ENCODE measurements at regions not wholly inside any gene's neighbourhood (a gene's known extent, or its start where the extent isn't known, plus 50 kb on each side); places are given as distances from the start of the nearest gene placed in this dataset.

- TF ChIP-seq EZH2 (IDR thresholded peaks at IDR 0.05; ENCODE audit: borderline replicate concordance, low read length), result no peak
- TF ChIP-seq, protein P1, sequence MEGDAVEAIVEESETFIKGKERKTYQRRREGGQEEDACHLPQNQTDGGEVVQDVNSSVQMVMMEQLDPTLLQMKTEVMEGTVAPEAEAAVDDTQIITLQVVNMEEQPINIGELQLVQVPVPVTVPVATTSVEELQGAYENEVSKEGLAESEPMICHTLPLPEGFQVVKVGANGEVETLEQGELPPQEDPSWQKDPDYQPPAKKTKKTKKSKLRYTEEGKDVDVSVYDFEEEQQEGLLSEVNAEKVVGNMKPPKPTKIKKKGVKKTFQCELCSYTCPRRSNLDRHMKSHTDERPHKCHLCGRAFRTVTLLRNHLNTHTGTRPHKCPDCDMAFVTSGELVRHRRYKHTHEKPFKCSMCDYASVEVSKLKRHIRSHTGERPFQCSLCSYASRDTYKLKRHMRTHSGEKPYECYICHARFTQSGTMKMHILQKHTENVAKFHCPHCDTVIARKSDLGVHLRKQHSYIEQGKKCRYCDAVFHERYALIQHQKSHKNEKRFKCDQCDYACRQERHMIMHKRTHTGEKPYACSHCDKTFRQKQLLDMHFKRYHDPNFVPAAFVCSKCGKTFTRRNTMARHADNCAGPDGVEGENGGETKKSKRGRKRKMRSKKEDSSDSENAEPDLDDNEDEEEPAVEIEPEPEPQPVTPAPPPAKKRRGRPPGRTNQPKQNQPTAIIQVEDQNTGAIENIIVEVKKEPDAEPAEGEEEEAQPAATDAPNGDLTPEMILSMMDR (IDR thresholded peaks at IDR 0.05; ENCODE audit: low read length), result no peak
- Histone ChIP-seq H3K79me2 (ENCODE audit: insufficient read depth, low read length) (no peaks in the 10 kb centered on the region), H3K4me1 (ENCODE audit: insufficient read depth, low read length, severe bottlenecking) (no peaks in the 10 kb centered on the region), H3K9me3 (ENCODE audit: low read length) (no peaks in the 10 kb centered on the region), H4K20me1 (ENCODE audit: insufficient read depth, low read length) (no peaks in the 10 kb centered on the region), H3K9ac (ENCODE audit: low read length) (no peak overlapping the region), H3K9me2 (ENCODE audit: low read depth, low read length) (no peaks in the 10 kb centered on the region), H3K27me3 (ENCODE audit: insufficient read depth, low read length) (no peaks in the 10 kb centered on the region), H3K27ac (ENCODE audit: low read depth, low read length, poor library complexity, severe bottlenecking) (no peak overlapping the region), H3K36me3 (ENCODE audit: insufficient read depth, low read length) (no peaks in the 10 kb centered on the region), H3F3A (ENCODE audit: insufficient read depth, low read length) (no peaks in the 10 kb centered on the region), H3K4me2 (ENCODE audit: low read length) (no peak overlapping the region), H3K4me3 (ENCODE audit: low read depth, low read length, poor library complexity, severe bottlenecking) (no peak overlapping the region), H2AFZ (ENCODE audit: low read length) (no peak overlapping the region)
These were observed 183.7 kb upstream of the CEP162 start for GRCh38 chr6:84411060-84411629.

- Histone ChIP-seq H3K4me3 (ENCODE audit: low read depth, low read length, poor library complexity, severe bottlenecking) (no peak overlapping the region), H3K9me2 (ENCODE audit: low read depth, low read length) (no peaks in the 10 kb centered on the region), H3F3A (ENCODE audit: insufficient read depth, low read length) (no peaks in the 10 kb centered on the region), H4K20me1 (ENCODE audit: insufficient read depth, low read length) (no peaks in the 10 kb centered on the region), H3K9me3 (ENCODE audit: low read length) (no peaks in the 10 kb centered on the region), H3K27me3 (ENCODE audit: insufficient read depth, low read length) (no peaks in the 10 kb centered on the region), H3K36me3 (ENCODE audit: insufficient read depth, low read length) (no peaks in the 10 kb centered on the region), H3K9ac (ENCODE audit: low read length) (no peak overlapping the region), H3K79me2 (ENCODE audit: insufficient read depth, low read length) (no peaks in the 10 kb centered on the region), H3K4me1 (ENCODE audit: insufficient read depth, low read length, severe bottlenecking) (no peaks in the 10 kb centered on the region), H2AFZ (ENCODE audit: low read length) (no peak overlapping the region), H3K4me2 (ENCODE audit: low read length) (no peak overlapping the region), H3K27ac (ENCODE audit: low read depth, low read length, poor library complexity, severe bottlenecking) (no peak overlapping the region)
- TF ChIP-seq, protein P1 (IDR thresholded peaks at IDR 0.05; ENCODE audit: low read length), result no peak
- TF ChIP-seq EZH2 (IDR thresholded peaks at IDR 0.05; ENCODE audit: borderline replicate concordance, low read length), result no peak
These were observed 182.5 kb upstream of the CEP162 start for GRCh38 chr6:84409911-84410310.

- Histone ChIP-seq H2AFZ (ENCODE audit: low read length) (no peak overlapping the region), H3K36me3 (ENCODE audit: insufficient read depth, low read length) (no peaks in the 10 kb centered on the region), H3K4me1 (ENCODE audit: insufficient read depth, low read length, severe bottlenecking) (no peaks in the 10 kb centered on the region), H3F3A (ENCODE audit: insufficient read depth, low read length) (no peaks in the 10 kb centered on the region), H3K27me3 (ENCODE audit: insufficient read depth, low read length) (no peaks in the 10 kb centered on the region), H3K4me3 (ENCODE audit: low read depth, low read length, poor library complexity, severe bottlenecking) (no peak overlapping the region), H3K9me3 (ENCODE audit: low read length) (no peaks in the 10 kb centered on the region), H3K27ac (ENCODE audit: low read depth, low read length, poor library complexity, severe bottlenecking) (no peak overlapping the region), H3K4me2 (ENCODE audit: low read length) (no peak overlapping the region), H3K9me2 (ENCODE audit: low read depth, low read length) (no peaks in the 10 kb centered on the region), H3K9ac (ENCODE audit: low read length) (no peak overlapping the region), H4K20me1 (ENCODE audit: insufficient read depth, low read length) (no peaks in the 10 kb centered on the region), H3K79me2 (ENCODE audit: insufficient read depth, low read length) (no peaks in the 10 kb centered on the region)
- no peak for TF ChIP-seq EZH2 (IDR thresholded peaks at IDR 0.05; ENCODE audit: borderline replicate concordance, low read length)
- TF ChIP-seq, protein P1 (IDR thresholded peaks at IDR 0.05; ENCODE audit: low read length), result no peak
These were observed 180.6 kb upstream of the CEP162 start for GRCh38 chr6:84408028-84408427.
